Activated CD4-positive, alpha-beta memory T cell treated with anti-CD3 and anti-CD28 coated beads, Interleukin-2, amount 10 ng/mL, durations not matched to agents 7 days and 5 days (primary cell): ENCODE measurements at regions not wholly inside any gene's neighbourhood (a gene's known extent, or its start where the extent isn't known, plus 50 kb on each side); places are given as distances from the start of the nearest gene placed in this dataset.
"Not testable (repeated sequence)": the region's sequence is repeated elsewhere in the genome, so short reads cannot be mapped to it uniquely, and the experiment has no call there.

ENCODE experiments used
- CTCF ChIA-PET: fragments of 350-600 bp; sonication (Branson Sonifier 250); formaldehyde crosslinking; loops from one replicate; lab custom pipeline; 2021; ENCODE audit warnings: antibody characterized with exemption, inconsistent platforms; lab: Charles Lee
- POLR2A ChIA-PET: fragments of 350-600 bp; sonication (Branson Sonifier 250); formaldehyde crosslinking; loops from one replicate; lab custom pipeline; 2021; ENCODE audit warnings: antibody characterized with exemption; lab: Charles Lee
- DNase-seq: peaks from one replicate; pipeline ENCODE4 v3.0.0-alpha.2; 2020
- H3K27ac Mint-ChIP-seq: one replicate; pipeline ENCODE4 v1.8.0; 2021; ENCODE audit warnings: mild to moderate bottlenecking, mixed read lengths
- H3K27me3 Mint-ChIP-seq: one replicate; pipeline ENCODE4 v1.8.0; 2021; ENCODE audit warnings: mixed read lengths
- H3K36me3 Mint-ChIP-seq: one replicate; pipeline ENCODE4 v1.8.0; 2021; ENCODE audit warnings: low read depth, mixed read lengths
- H3K4me1 Mint-ChIP-seq: one replicate; pipeline ENCODE4 v1.8.0; 2021; ENCODE audit warnings: mixed read lengths
- H3K4me3 Mint-ChIP-seq: one replicate; pipeline ENCODE4 v1.8.0; 2021; ENCODE audit warnings: mild to moderate bottlenecking, mixed read lengths
- H3K9me3 Mint-ChIP-seq: one replicate; pipeline ENCODE4 v1.8.0; 2021; ENCODE audit warnings: mixed read lengths

DNA sequence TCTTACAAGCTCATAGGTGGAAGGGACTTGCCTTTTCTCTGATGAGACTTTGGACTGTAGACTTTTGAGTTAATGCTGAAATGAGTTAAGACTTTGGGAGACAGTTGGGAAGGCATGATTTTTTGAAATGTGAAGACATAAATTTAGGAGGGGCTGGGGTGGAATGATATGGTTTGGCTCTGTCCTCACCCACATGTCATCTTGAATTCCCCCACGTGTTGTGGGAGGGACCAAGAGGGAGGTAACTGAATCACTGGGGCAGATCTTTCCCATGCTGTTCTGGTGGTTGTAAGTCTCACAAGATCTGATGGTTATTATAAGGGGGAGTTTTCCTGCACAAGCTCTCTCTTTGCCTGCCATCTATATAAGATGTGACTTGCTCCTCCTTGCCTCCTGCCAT lies 777.9 kb downstream of the CENPC start:
- Mint-ChIP-seq H3K36me3 (no peaks in the 10 kb centered on the region), H3K4me3 (no peak overlapping the region), H3K4me1 (no peaks in the 10 kb centered on the region), H3K9me3 (peaks cover 6% of the 10 kb centered on the region), H3K27ac (no peak overlapping the region), H3K27me3 (no peaks in the 10 kb centered on the region)
- POLR2A ChIA-PET = no interaction called here
- CTCF ChIA-PET = no interaction called here
- no peak for DNase-seq

DNA sequence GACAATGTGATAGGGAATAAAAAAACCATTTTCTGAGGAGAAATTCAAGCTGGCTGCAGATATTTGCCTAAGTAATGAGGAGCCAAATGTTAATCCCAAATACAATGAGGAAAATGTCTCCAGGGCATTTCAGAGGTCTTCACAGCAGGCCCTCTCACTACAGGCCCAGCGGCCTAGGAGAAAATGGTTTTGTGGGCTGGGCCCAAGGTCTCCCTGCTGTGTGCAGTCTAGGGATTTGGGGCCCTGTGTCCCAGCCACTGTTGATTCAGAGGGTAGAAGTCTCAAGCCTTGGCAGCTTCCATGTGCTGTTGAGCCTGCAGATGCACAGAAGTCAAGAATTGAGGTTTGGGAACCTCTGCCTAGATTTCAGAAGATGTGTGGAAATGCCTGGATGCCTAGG lies 778.7 kb downstream of the CENPC start:
- no peak overlapping the region for H3K27ac Mint-ChIP-seq
- DNase-seq = no peak
- no peak overlapping the region for H3K4me3 Mint-ChIP-seq
- H3K36me3 Mint-ChIP-seq = no peaks in the 10 kb centered on the region
- POLR2A ChIA-PET = no interaction called here
- H3K27me3 Mint-ChIP-seq = no peaks in the 10 kb centered on the region
- CTCF ChIA-PET = no interaction called here
- no peaks in the 10 kb centered on the region for H3K4me1 Mint-ChIP-seq
- peaks cover 5% of the 10 kb centered on the region for H3K9me3 Mint-ChIP-seq

DNA sequence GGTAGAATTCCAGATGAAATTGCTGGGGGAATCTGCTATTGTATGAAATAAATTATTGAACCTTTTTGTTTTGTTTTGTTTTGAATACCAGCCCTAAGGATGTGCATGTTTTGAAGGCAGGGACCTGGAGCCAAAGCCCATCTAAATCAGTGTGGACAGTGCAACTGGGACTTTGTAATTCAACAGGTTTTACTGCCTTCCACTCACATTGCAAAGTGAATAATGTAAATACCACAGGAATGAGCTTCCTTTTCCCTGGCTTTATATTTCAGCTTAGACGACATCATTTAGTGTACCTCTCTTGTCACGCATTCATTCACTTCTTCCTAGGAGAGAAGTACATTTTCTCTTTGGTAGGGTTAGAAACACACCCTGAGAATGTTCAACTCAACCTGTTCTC lies 795.0 kb downstream of the CENPC start:
- ChIA-PET POLR2A (no interaction called here), CTCF (interaction anchor here (0.6 kb wide), 1 partner anchor 1607 kb away, joined by 3 read pairs; no protein-coding TSS in a partner anchor)
- Mint-ChIP-seq H3K27me3 (no peaks in the 10 kb centered on the region), H3K9me3 (no peaks in the 10 kb centered on the region), H3K36me3 (no peaks in the 10 kb centered on the region), H3K4me3 (no peak overlapping the region), H3K4me1 (no peaks in the 10 kb centered on the region), H3K27ac (no peak overlapping the region)
- no peak for DNase-seq

DNA sequence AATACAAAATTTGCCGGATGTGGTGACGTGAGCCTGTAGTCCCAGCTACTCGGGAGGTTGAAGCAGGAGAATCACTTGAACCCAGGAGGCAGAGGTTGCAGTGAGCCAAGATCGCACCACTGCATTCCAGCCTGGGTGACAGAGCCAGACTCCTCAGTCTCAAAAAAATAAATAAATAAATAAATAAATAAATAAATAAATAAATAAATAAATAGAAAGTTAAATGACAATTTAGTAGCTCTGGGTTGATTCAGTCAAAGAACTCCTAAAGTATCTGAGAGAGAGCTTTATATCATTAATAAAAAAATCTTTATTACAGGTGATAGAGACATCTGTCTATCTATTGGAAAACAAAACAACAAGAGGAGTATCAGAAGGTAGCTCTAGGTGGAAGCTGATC lies 798.4 kb downstream of the CENPC start:
- POLR2A ChIA-PET, H3K4me1 Mint-ChIP-seq, H3K9me3 Mint-ChIP-seq, H3K27me3 Mint-ChIP-seq, DNase-seq, H3K27ac Mint-ChIP-seq, H3K36me3 Mint-ChIP-seq, CTCF ChIA-PET, H3K4me3 Mint-ChIP-seq: not testable (repeated sequence)

DNA sequence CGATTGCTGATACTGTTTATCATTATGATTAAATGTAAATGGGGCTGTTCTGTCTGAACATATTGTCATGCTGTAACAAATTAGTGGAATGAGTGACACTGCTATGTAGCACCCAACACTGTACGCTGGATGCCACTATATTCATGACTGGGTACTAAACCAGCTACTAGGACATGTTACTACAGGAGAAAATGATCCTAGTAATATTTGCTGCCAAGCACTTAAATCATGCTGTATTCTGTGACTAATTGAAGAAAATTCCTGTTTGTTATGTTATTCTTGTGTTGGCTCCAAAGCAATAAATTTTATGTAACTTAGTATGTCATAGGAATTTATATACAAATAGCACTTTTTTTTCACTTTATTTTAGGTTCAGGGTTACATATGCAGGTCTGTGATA lies 804.2 kb downstream of the CENPC start:
- DNase-seq = no peak
- POLR2A ChIA-PET = no interaction called here
- Mint-ChIP-seq H3K27me3 (no peaks in the 10 kb centered on the region), H3K36me3 (no peaks in the 10 kb centered on the region), H3K4me1 (no peaks in the 10 kb centered on the region), H3K4me3 (no peak overlapping the region), H3K27ac (no peak overlapping the region), H3K9me3 (peaks cover 5% of the 10 kb centered on the region)
- CTCF ChIA-PET = no interaction called here

DNA sequence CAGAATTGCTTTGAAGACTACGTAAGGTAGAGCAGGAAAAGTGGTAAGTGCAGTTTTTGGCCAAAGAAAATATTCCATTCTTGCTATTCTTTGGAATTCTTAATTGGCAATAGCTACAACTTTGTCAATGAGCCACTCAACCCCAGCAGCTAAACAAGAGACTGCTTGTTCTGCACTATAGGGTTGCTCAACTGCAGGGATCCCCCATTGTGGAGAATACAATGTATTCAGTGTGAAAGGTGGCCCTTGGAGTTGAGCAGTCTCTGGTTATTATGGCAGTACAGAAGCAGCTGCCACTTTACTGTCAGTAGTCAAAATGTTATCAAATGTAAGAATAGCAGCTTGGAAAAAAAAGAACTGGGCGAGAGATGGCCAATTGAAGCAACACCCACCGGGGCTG lies 808.7 kb downstream of the CENPC start:
- DNase-seq = no peak
- no peak overlapping the region for H3K27ac Mint-ChIP-seq

DNA sequence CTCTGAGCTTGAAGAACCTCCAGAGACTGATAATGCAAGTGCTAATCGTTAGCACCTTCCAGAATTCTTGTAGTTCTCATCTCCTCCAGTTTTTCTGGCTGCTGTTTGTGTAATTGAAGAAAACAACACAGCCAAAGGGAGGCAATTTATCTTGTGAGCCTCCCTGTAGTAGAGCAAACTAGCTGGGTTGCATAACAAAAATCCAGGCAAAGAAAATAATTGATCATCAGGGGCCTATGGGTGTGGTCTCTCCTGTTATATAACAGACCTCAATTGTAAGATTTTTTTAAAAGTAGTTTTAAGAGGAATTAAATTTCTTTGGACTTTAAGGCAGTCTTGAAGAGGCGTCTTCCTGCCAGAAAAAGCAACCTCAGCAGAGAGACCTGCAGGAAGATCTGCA lies 817.0 kb downstream of the CENPC start:
- Mint-ChIP-seq H3K4me3 (no peak overlapping the region), H3K27me3 (no peaks in the 10 kb centered on the region), H3K36me3 (no peaks in the 10 kb centered on the region), H3K4me1 (no peaks in the 10 kb centered on the region), H3K27ac (no peak overlapping the region), H3K9me3 (peaks cover 2% of the 10 kb centered on the region)
- DNase-seq = no peak
- POLR2A ChIA-PET = no interaction called here
- CTCF ChIA-PET = no interaction called here

More for the DNA sequence above, 808.7 kb downstream of the CENPC start:
- Mint-ChIP-seq H3K9me3 (peaks cover under 1% of the 10 kb centered on the region), H3K36me3 (no peaks in the 10 kb centered on the region), H3K4me1 (no peaks in the 10 kb centered on the region), H3K27me3 (no peaks in the 10 kb centered on the region), H3K4me3 (no peak overlapping the region)
- POLR2A ChIA-PET = no interaction called here
- CTCF ChIA-PET = no interaction called here

DNA sequence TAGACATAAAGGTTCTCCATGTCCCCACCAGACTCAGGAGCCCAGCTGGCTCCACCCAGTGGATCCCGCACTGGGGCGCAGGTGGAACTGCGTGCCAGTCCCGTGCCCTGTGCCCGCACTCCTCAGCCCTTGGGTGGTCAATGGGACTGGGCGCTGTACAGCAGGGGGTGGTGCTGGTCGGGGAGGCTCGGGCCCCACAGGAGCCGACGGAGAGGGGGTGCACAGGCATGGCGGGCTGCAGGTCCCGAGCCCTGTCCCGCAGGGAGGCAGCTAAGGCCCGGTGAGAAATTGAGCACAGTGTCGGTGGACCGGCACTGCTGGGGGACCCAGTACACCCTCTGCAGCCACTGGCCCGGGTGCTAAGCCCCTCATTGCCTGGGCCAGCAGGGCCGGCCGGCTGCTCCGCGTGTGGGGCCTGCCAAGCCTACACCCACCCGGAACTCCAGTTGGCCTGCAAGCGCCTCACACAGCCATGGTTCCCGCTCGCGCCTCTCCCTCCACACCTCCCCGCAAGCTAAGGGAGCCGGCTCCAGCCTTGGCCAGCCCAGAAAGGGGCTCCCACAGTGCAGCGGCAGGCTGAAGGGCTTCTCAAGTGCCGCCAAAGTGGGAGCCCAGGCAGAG lies 832.9 kb downstream of the CENPC start:
- POLR2A ChIA-PET, H3K4me1 Mint-ChIP-seq, CTCF ChIA-PET, H3K27me3 Mint-ChIP-seq, H3K36me3 Mint-ChIP-seq, DNase-seq, H3K27ac Mint-ChIP-seq, H3K4me3 Mint-ChIP-seq: not testable (repeated sequence)
- H3K9me3 Mint-ChIP-seq = peaks cover 16% of the 10 kb centered on the region

DNA sequence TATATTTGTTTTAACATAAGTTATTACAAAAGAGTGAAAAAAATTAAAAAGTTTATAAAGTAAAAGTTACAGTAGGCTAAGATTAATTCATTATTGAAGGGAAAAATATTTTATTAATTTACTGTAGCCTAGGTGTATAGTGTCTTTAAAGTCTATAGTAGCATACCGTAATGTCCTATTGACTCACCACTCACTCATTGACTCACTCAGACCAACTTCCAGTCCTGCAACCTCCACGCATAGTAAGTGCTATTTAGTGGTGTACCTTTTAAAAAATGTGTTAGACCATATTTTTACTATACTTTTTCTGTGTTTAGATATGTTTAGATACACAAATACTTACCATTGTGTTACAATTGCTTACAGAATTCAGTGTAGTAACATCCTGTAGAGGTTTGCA lies 841.1 kb downstream of the CENPC start:
- POLR2A ChIA-PET = no interaction called here
- CTCF ChIA-PET = no interaction called here
- Mint-ChIP-seq H3K36me3 (no peaks in the 10 kb centered on the region), H3K4me1 (no peaks in the 10 kb centered on the region), H3K27ac (no peak overlapping the region), H3K4me3 (no peak overlapping the region), H3K9me3 (peaks cover under 1% of the 10 kb centered on the region), H3K27me3 (no peaks in the 10 kb centered on the region)
- no peak for DNase-seq

DNA sequence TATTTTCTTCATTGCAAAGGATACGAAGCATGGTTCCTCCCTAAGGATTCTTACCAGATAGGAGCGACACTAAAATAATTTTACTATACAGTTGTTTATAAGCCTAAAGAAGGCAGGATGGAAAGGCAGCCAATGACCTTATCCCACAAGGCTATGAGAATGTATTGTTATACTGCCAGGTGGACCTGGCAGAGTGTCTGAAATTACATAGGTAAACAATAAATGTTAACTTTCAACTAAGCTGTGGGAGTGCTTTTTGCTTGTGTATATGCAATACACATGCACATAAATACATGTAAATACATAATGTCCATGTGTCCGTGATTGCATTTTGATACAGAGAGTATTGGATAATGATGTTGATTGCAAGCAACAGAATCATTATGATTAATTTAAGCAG lies 850.6 kb downstream of the CENPC start:
- Mint-ChIP-seq H3K9me3 (peaks cover 2% of the 10 kb centered on the region), H3K4me1 (no peaks in the 10 kb centered on the region), H3K27ac (no peak overlapping the region), H3K27me3 (no peaks in the 10 kb centered on the region), H3K4me3 (no peak overlapping the region), H3K36me3 (no peaks in the 10 kb centered on the region)
- CTCF ChIA-PET = no interaction called here
- POLR2A ChIA-PET = no interaction called here
- DNase-seq = no peak

DNA sequence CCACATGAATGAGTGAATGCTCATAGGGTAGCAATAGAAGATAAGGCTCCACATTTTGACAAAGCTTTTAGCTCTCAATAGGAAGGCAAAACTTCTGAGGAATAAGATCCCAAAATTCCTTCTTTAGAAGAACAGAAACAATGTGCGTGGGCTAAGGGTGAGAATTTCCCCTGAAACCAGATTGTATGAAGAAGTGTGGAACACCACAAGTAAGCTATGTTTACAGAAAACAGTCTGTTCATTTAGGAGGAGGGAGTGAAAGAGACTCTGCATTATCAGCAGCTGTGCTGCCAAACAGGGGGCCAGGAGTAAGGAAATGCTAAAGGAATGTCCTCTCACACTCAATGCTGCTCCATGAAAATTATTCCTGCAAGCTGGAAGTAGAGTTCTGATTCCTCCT lies 851.6 kb downstream of the CENPC start:
- ChIA-PET CTCF (no interaction called here), POLR2A (no interaction called here)
- H3K4me1 Mint-ChIP-seq = no peaks in the 10 kb centered on the region
- DNase-seq = no peak
- H3K36me3 Mint-ChIP-seq = no peaks in the 10 kb centered on the region
- no peak overlapping the region for H3K4me3 Mint-ChIP-seq
- no peak overlapping the region for H3K27ac Mint-ChIP-seq
- H3K9me3 Mint-ChIP-seq = no peaks in the 10 kb centered on the region
- H3K27me3 Mint-ChIP-seq = no peaks in the 10 kb centered on the region

DNA sequence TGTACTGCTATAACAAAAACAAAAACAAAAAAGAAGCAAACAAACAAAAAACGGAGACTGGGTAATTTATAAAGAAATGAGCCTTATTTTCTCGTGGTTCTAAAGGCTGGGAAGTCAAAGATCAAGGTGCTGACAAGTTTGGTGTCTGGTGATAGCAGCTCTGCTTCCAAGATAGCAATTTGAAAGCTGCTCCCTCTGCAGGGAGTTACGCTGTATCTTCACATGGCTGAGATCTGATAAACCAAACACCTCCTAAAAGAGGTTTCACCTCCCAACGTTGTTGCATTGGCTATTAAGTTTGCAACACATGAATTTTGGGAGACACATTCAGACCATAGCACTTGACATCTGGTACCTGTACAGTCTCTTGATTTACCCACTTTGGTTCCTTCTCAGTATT lies 854.2 kb downstream of the CENPC start:
- no peaks in the 10 kb centered on the region for H3K4me1 Mint-ChIP-seq
- no peaks in the 10 kb centered on the region for H3K9me3 Mint-ChIP-seq
- CTCF ChIA-PET = no interaction called here
- no peaks in the 10 kb centered on the region for H3K36me3 Mint-ChIP-seq
- no peaks in the 10 kb centered on the region for H3K27me3 Mint-ChIP-seq
- no peak overlapping the region for H3K4me3 Mint-ChIP-seq
- no peak overlapping the region for H3K27ac Mint-ChIP-seq
- POLR2A ChIA-PET = no interaction called here
- DNase-seq = no peak

DNA sequence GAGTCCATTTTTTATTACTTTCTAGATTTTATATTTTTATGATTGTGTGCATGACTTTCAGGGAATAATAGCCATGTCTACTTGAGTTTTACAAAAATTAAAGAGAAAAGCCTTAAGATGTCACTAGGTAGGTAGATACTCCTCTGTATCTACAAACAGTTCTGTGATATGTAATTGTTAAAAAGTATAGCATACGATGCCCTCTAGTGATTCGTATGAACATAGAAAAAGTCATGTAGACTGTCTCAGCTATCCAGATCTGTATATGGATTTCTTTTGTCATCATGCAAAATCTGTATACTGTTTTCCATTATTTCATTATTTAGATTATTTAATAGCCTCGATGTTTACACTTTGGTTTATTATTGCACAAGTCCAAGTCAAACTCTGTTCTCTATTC lies 856.6 kb downstream of the CENPC start:
- Mint-ChIP-seq H3K36me3 (no peaks in the 10 kb centered on the region), H3K9me3 (peaks cover 2% of the 10 kb centered on the region), H3K4me1 (no peaks in the 10 kb centered on the region), H3K27me3 (no peaks in the 10 kb centered on the region), H3K4me3 (no peak overlapping the region), H3K27ac (no peak overlapping the region)
- ChIA-PET POLR2A (no interaction called here), CTCF (no interaction called here)
- no peak for DNase-seq

DNA sequence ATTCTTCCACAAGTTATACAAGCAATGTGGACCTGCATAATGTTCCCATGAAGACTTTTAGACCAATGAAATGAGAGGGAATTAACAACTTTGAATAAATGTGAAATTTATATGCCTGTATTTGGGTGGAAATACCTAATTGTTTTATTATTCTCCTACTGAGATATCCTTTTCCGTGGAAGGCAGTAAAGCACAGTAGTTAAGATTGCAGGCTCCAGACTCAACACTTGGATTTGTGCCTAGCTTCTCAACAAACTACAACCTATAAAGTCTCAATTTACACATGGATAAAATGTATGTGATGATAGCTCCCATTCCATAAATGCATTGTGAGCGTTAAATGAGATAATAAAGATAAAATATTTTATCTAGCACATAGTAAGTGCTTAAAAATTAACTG lies 857.8 kb downstream of the CENPC start:
- POLR2A ChIA-PET = no interaction called here

More for the DNA sequence above, 857.8 kb downstream of the CENPC start:
- no peak for DNase-seq
- Mint-ChIP-seq H3K4me1 (no peaks in the 10 kb centered on the region), H3K36me3 (no peaks in the 10 kb centered on the region), H3K27me3 (no peaks in the 10 kb centered on the region), H3K27ac (no peak overlapping the region), H3K9me3 (peaks cover 2% of the 10 kb centered on the region), H3K4me3 (no peak overlapping the region)
- CTCF ChIA-PET = no interaction called here
